HepG2 (cell line): ENCODE measurements at regions not wholly inside any gene's neighbourhood (a gene's known extent, or its start where the extent isn't known, plus 50 kb on each side); places are given as distances from the start of the nearest gene placed in this dataset.

ENCODE experiments used
- ATF7-NPFF ChIP-seq: sonication (generic); formaldehyde crosslinking; IDR thresholded peaks from 2 replicates; pipeline ENCODE4 v1.8.1; 2023; ENCODE audit warnings: mild to moderate bottlenecking, low read depth, missing genetic modification reagents, moderate library complexity
- DNMT1 ChIP-seq: sonication (generic); formaldehyde crosslinking; IDR thresholded peaks from 2 replicates; pipeline ENCODE4 v1.5.1; 2020; ENCODE audit warnings: mild to moderate bottlenecking, missing genetic modification reagents
- FOXJ3 ChIP-seq: sonication (generic); formaldehyde crosslinking; IDR thresholded peaks from 2 replicates; pipeline ENCODE4 v1.4.0; 2020; ENCODE audit warnings: missing genetic modification reagents, mild to moderate bottlenecking, borderline replicate concordance
- GABPB1 ChIP-seq: IDR thresholded peaks from 2 replicates; pipeline ENCODE4 v1.6.1; 2016; ENCODE audit warnings: mild to moderate bottlenecking, missing genetic modification reagents, moderate library complexity, missing compliant biosample characterization
- HNRNPK ChIP-seq: fragments of 200-400 bp; formaldehyde crosslinking; IDR thresholded peaks from 2 replicates; pipeline ENCODE4 v1.6.1; 2018; ENCODE audit warnings: low read length, low read depth, moderate library complexity, mild to moderate bottlenecking; ENCODE audit not compliant: poor library complexity, severe bottlenecking
- ISX ChIP-seq: sonication (generic); formaldehyde crosslinking; conservative IDR thresholded peaks from 2 replicates; pipeline ENCODE4 v1.5.0; 2020; ENCODE audit warnings: missing genetic modification reagents
- MXD4 ChIP-seq: IDR thresholded peaks from 2 replicates; pipeline ENCODE4 v1.6.1; 2016; ENCODE audit warnings: mild to moderate bottlenecking, missing biosample characterization, missing genetic modification reagents
- PHF8 ChIP-seq: sonication (generic); formaldehyde crosslinking; IDR thresholded peaks from 2 replicates; pipeline ENCODE4 v1.5.0; 2020; ENCODE audit warnings: missing genetic modification reagents
- SOX6 ChIP-seq, 2 experiments: fragments of 450-650 bp in 1 of 2; sonication (generic) in 1 of 2; formaldehyde crosslinking in 1 of 2; IDR thresholded peaks; 2 replicates each; pipeline versions ENCODE4 v1.4.0 to v1.6.1; 2017 to 2020; ENCODE audit warnings: antibody characterized with exemption in 1 of 2, mild to moderate bottlenecking in 1 of 2, missing genetic modification reagents in 1 of 2
- SPEN ChIP-seq: sonication (generic); formaldehyde crosslinking; IDR thresholded peaks from 2 replicates; pipeline ENCODE4 v1.5.1; 2020; ENCODE audit warnings: low read depth, mild to moderate bottlenecking, missing genetic modification reagents
- ZNF160 ChIP-seq: sonication (generic); formaldehyde crosslinking; IDR thresholded peaks from 2 replicates; pipeline ENCODE4 v1.8.0; 2022; ENCODE audit warnings: mild to moderate bottlenecking, inconsistent platforms, missing genetic modification reagents
- ZNF446 ChIP-seq: sonication (generic); formaldehyde crosslinking; IDR thresholded peaks from 2 replicates; pipeline ENCODE4 v1.5.0; 2020; ENCODE audit warnings: mild to moderate bottlenecking, missing genetic modification reagents
- ZNF629 ChIP-seq: sonication (generic); formaldehyde crosslinking; conservative IDR thresholded peaks from 2 replicates; pipeline ENCODE4 v1.5.0; 2020; ENCODE audit warnings: missing genetic modification reagents
- ZNF724P ChIP-seq: sonication (generic); formaldehyde crosslinking; IDR thresholded peaks from 2 replicates; pipeline ENCODE4 v1.8.0; 2022; ENCODE audit warnings: missing genetic modification reagents, borderline replicate concordance
- ZNF790 ChIP-seq: sonication (generic); formaldehyde crosslinking; IDR thresholded peaks from 2 replicates; pipeline ENCODE4 v1.8.0; 2022; ENCODE audit warnings: missing genetic modification reagents, mild to moderate bottlenecking, borderline replicate concordance
- ZSCAN30 ChIP-seq: sonication (generic); formaldehyde crosslinking; IDR thresholded peaks from 2 replicates; pipeline ENCODE4 v1.5.0; 2020; ENCODE audit warnings: mild to moderate bottlenecking, missing genetic modification reagents
- TF ChIP-seq, protein P1 (sequence below): sonication (generic); formaldehyde crosslinking; IDR thresholded peaks from 2 replicates; pipeline ENCODE4 v1.5.1; 2020; ENCODE audit warnings: mild to moderate bottlenecking, missing genetic modification reagents, moderate library complexity
- TF ChIP-seq, protein P2 (sequence below): sonication (generic); formaldehyde crosslinking; IDR thresholded peaks from 2 replicates; pipeline ENCODE4 v1.4.0; 2020; ENCODE audit warnings: mild to moderate bottlenecking, missing genetic modification reagents
- TF ChIP-seq, protein P3 (sequence below): sonication (generic); formaldehyde crosslinking; IDR thresholded peaks from 2 replicates; pipeline ENCODE4 v1.4.0; 2020; ENCODE audit warnings: missing genetic modification reagents

DNA sequence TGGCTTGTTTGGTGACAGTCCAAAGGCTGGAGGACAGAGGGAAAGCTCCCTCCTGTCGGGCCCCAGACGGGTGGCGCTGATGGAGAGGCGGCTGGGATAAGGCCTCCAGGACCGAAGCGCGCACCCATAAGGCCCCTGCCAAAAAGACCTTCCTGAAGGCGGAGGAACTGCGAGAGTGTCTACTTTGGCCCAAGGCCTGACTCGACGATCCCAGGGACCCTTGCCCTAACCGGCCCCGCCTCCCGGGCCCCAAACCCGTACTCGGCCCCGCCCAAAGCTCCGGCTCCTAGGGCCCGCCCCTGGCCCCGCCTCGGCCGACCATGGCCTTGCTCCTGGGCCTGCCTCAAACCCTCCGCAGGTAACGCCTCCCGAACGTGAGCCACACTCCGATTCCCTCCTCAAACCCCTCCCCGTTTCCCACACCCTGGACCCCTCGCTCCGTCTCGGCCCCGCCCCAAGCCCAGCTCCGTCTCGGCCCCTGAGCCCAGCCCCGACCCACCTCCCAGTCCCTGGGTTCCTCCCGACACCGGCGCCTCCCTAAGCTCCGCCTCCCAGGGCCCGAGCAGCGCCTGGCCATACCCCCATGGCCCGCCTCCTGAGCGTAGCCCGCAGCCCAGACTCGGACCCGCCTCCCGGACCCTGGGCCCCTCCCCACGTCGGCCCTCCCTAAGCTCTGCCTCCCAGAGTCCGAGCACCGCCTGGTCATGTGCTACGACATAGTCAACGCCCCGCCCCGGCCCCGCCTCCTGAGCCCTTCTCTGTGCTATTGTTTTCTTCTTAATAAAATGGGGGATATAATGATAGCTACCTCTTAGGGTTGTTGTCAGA, 90.0 kb upstream of the DRD5 start (continued):
- TF ChIP-seq, protein P1, sequence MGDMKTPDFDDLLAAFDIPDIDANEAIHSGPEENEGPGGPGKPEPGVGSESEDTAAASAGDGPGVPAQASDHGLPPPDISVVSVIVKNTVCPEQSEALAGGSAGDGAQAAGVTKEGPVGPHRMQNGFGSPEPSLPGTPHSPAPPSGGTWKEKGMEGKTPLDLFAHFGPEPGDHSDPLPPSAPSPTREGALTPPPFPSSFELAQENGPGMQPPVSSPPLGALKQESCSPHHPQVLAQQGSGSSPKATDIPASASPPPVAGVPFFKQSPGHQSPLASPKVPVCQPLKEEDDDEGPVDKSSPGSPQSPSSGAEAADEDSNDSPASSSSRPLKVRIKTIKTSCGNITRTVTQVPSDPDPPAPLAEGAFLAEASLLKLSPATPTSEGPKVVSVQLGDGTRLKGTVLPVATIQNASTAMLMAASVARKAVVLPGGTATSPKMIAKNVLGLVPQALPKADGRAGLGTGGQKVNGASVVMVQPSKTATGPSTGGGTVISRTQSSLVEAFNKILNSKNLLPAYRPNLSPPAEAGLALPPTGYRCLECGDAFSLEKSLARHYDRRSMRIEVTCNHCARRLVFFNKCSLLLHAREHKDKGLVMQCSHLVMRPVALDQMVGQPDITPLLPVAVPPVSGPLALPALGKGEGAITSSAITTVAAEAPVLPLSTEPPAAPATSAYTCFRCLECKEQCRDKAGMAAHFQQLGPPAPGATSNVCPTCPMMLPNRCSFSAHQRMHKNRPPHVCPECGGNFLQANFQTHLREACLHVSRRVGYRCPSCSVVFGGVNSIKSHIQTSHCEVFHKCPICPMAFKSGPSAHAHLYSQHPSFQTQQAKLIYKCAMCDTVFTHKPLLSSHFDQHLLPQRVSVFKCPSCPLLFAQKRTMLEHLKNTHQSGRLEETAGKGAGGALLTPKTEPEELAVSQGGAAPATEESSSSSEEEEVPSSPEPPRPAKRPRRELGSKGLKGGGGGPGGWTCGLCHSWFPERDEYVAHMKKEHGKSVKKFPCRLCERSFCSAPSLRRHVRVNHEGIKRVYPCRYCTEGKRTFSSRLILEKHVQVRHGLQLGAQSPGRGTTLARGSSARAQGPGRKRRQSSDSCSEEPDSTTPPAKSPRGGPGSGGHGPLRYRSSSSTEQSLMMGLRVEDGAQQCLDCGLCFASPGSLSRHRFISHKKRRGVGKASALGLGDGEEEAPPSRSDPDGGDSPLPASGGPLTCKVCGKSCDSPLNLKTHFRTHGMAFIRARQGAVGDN (CRISPR knock-in tag) = peak; percentile 68
- TF ChIP-seq, protein P2, sequence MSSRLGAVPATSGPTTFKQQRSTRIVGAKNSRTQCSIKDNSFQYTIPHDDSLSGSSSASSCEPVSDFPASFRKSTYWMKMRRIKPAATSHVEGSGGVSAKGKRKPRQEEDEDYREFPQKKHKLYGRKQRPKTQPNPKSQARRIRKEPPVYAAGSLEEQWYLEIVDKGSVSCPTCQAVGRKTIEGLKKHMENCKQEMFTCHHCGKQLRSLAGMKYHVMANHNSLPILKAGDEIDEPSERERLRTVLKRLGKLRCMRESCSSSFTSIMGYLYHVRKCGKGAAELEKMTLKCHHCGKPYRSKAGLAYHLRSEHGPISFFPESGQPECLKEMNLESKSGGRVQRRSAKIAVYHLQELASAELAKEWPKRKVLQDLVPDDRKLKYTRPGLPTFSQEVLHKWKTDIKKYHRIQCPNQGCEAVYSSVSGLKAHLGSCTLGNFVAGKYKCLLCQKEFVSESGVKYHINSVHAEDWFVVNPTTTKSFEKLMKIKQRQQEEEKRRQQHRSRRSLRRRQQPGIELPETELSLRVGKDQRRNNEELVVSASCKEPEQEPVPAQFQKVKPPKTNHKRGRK (CRISPR knock-in tag) = no peak
- no peak for TF ChIP-seq ZNF629
- no peak for TF ChIP-seq ZNF790 (CRISPR knock-in tag)
- no peak for TF ChIP-seq ZSCAN30 (CRISPR knock-in tag)
- peak; percentile 41; the same call in 1 of the 2 replicates for TF ChIP-seq SPEN
- TF ChIP-seq GABPB1 (CRISPR knock-in tag) = peak; percentile 61
- TF ChIP-seq MXD4 (CRISPR knock-in tag) = 0 out of 2 replicates have a peak, but pooled peaks have one; percentile 32
- no peak for TF ChIP-seq ATF7-NPFF (CRISPR knock-in tag)
- TF ChIP-seq FOXJ3 = no peak
- TF ChIP-seq SOX6 (IDR thresholded peaks at IDR 0.05) = no peak
- no peak for TF ChIP-seq SOX6 (CRISPR knock-in tag; IDR thresholded peaks at IDR 0.05)
- TF ChIP-seq PHF8 = peak; percentile 48; the same call in 1 of the 2 replicates
- peak; percentile 81 for TF ChIP-seq HNRNPK
- no peak for TF ChIP-seq ZNF160 (CRISPR knock-in tag)
- no peak for TF ChIP-seq ZNF724P (CRISPR knock-in tag)
- TF ChIP-seq, protein P3, sequence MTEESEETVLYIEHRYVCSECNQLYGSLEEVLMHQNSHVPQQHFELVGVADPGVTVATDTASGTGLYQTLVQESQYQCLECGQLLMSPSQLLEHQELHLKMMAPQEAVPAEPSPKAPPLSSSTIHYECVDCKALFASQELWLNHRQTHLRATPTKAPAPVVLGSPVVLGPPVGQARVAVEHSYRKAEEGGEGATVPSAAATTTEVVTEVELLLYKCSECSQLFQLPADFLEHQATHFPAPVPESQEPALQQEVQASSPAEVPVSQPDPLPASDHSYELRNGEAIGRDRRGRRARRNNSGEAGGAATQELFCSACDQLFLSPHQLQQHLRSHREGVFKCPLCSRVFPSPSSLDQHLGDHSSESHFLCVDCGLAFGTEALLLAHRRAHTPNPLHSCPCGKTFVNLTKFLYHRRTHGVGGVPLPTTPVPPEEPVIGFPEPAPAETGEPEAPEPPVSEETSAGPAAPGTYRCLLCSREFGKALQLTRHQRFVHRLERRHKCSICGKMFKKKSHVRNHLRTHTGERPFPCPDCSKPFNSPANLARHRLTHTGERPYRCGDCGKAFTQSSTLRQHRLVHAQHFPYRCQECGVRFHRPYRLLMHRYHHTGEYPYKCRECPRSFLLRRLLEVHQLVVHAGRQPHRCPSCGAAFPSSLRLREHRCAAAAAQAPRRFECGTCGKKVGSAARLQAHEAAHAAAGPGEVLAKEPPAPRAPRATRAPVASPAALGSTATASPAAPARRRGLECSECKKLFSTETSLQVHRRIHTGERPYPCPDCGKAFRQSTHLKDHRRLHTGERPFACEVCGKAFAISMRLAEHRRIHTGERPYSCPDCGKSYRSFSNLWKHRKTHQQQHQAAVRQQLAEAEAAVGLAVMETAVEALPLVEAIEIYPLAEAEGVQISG (CRISPR knock-in tag) = peak; percentile 42; the same call in 1 of the 2 replicates
- no peak for TF ChIP-seq DNMT1 (CRISPR knock-in tag)
- no peak for TF ChIP-seq ZNF446 (CRISPR knock-in tag)
- TF ChIP-seq ISX = no peak
